Endothelial cell of umbilical vein (primary cell): ENCODE measurements at regions not wholly inside any gene's neighbourhood (a gene's known extent, or its start where the extent isn't known, plus 50 kb on each side); places are given as distances from the start of the nearest gene placed in this dataset.

Experiments
- BruUV-seq: library from RNA; stranded (reverse); fragments of 400-500 nt; replicated peaks from 2 replicates; lab custom pipeline; 2021; lab: Mats Ljungman, UMichigan
- CTCF ChIA-PET: fragments of 300-600, 350-600 bp; sonication (Branson Sonifier 250); formaldehyde crosslinking; loops from one replicate; lab custom pipeline; 2021; ENCODE audit warnings: antibody characterized with exemption, inconsistent platforms; lab: Charles Lee
- POLR2A ChIA-PET: fragments of 300-600, 350-600 bp; sonication (Branson Sonifier 250); formaldehyde crosslinking; loops from one replicate; lab custom pipeline; 2021; ENCODE audit warnings: antibody characterized with exemption, inconsistent platforms; lab: Charles Lee
- DNase-seq: peaks from one replicate; pipeline ENCODE4 v3.0.0-alpha.2; 2011; ENCODE audit warnings: low read depth, low spot score
- FAIRE-seq: peaks from 2 replicates; lab custom pipeline; 2011; peaks lifted over from hg19 to GRCh38; lab: Jason Lieb, UNC
- H2AFZ ChIP-seq: 2 replicates; pipeline ENCODE4 v1.6.0; 2012; ENCODE audit warnings: low read depth, low read length, control low read depth, inconsistent platforms
- H3K27ac ChIP-seq: 2 replicates; pipeline ENCODE4 v1.5.1; 2011; ENCODE audit warnings: low read depth, mild to moderate bottlenecking, control low read depth, low read length, moderate library complexity; ENCODE audit not compliant: insufficient read depth
- H3K27me3 ChIP-seq, 2 experiments: 2 replicates each; pipeline versions ENCODE4 v1.6.0 to v1.6.1; 2011; ENCODE audit warnings: low read length in 2 of 2, mixed read lengths in 1 of 2; ENCODE audit not compliant: control insufficient read depth in 2 of 2, insufficient read depth in 2 of 2
- H3K36me3 ChIP-seq, 2 experiments: 2 replicates in 1 of 2; 3 replicates in 1 of 2; pipeline ENCODE4 v1.5.1; 2011; ENCODE audit warnings: low read length in 2 of 2, mild to moderate bottlenecking in 1 of 2, moderate library complexity in 1 of 2; ENCODE audit not compliant: control insufficient read depth in 2 of 2, insufficient read depth in 2 of 2; ENCODE audit errors: extremely low read depth in 1 of 2
- H3K4me1 ChIP-seq: 3 replicates; pipeline ENCODE4 v1.5.1; 2011; ENCODE audit warnings: mild to moderate bottlenecking, low read length; ENCODE audit not compliant: control insufficient read depth, insufficient read depth; ENCODE audit errors: extremely low read depth
- H3K4me2 ChIP-seq: 2 replicates; pipeline ENCODE4 v1.6.1; 2011; ENCODE audit warnings: low read length, control low read depth, mixed read lengths; ENCODE audit not compliant: insufficient read depth
- H3K4me3 ChIP-seq, 3 experiments: fragments of 200-600 bp in 1 of 3; sonication (generic), shearing (Covaris generic) in 1 of 3; replicated peaks in 1 of 3; 2 replicates each; pipeline ENCODE4 v1.5.1; 2011 to 2016; ENCODE audit warnings: control low read depth in 3 of 3, low read length in 3 of 3, mild to moderate bottlenecking in 2 of 3, inconsistent platforms in 1 of 3, low read depth in 1 of 3, moderate library complexity in 1 of 3; ENCODE audit not compliant: insufficient read depth in 1 of 3
- H3K79me2 ChIP-seq: 2 replicates; pipeline ENCODE4 v1.6.0; 2012; ENCODE audit warnings: low read length, inconsistent platforms; ENCODE audit not compliant: control insufficient read depth, insufficient read depth
- H3K9ac ChIP-seq: replicated peaks from 2 replicates; pipeline ENCODE3; 2011; ENCODE audit warnings: low read length, control low read depth; ENCODE audit not compliant: insufficient read depth; ENCODE audit errors: extremely low read depth
- H3K9me1 ChIP-seq: replicated peaks from 3 replicates; pipeline ENCODE4 v1.6.0; 2011; ENCODE audit warnings: mild to moderate bottlenecking, low read length; ENCODE audit not compliant: control insufficient read depth, insufficient read depth; ENCODE audit errors: extremely low read depth
- H3K9me3 ChIP-seq: replicated peaks from 2 replicates; pipeline ENCODE4 v1.5.1; 2012; ENCODE audit warnings: low read length, inconsistent platforms; ENCODE audit not compliant: control insufficient read depth, insufficient read depth
- H4K20me1 ChIP-seq: replicated peaks from 2 replicates; pipeline ENCODE3; 2011; ENCODE audit warnings: mild to moderate bottlenecking, low read length; ENCODE audit not compliant: control insufficient read depth, insufficient read depth; ENCODE audit errors: extremely low read depth
- EZH2 ChIP-seq: IDR thresholded peaks from 2 replicates; pipeline ENCODE4 v1.6.1; 2012; ENCODE audit warnings: borderline replicate concordance, low read depth, mild to moderate bottlenecking, moderate library complexity, low read length, inconsistent platforms; ENCODE audit not compliant: severe bottlenecking
- FOS ChIP-seq: IDR thresholded peaks from 2 replicates; pipeline ENCODE4 v1.6.1; 2011; ENCODE audit warnings: mild to moderate bottlenecking, low read length, moderate library complexity, borderline replicate concordance; ENCODE audit not compliant: insufficient read depth
- GATA2 ChIP-seq: IDR thresholded peaks from 2 replicates; pipeline ENCODE4 v1.7.0; 2011; ENCODE audit warnings: low read depth, mild to moderate bottlenecking, moderate library complexity, mixed read lengths, low read length; ENCODE audit not compliant: insufficient read length, insufficient read depth
- JUN ChIP-seq: IDR thresholded peaks from 2 replicates; pipeline ENCODE4 v1.6.1; 2011; ENCODE audit warnings: borderline replicate concordance, low read depth; ENCODE audit not compliant: insufficient read length, insufficient read depth
- MAX ChIP-seq: IDR thresholded peaks from 2 replicates; pipeline ENCODE4 v1.6.1; 2011; ENCODE audit not compliant: insufficient read depth, insufficient read length
- MYC ChIP-seq: IDR thresholded peaks from one replicate; pipeline ENCODE4 v1.6.1; 2011; ENCODE audit warnings: mild to moderate bottlenecking, low read depth, low read length
- POLR2A ChIP-seq: IDR thresholded peaks from 2 replicates; pipeline ENCODE4 v1.6.1; 2012; ENCODE audit warnings: low read depth, mild to moderate bottlenecking, control low read depth, low read length
- POLR2AphosphoS5 ChIP-seq: IDR thresholded peaks from 2 replicates; pipeline ENCODE4 v1.6.1; 2012; ENCODE audit warnings: low read depth, mild to moderate bottlenecking, control low read depth, low read length, moderate library complexity; ENCODE audit not compliant: insufficient read depth
- dilution Hi-C: fragments of 300-500 bp; cut with MboI; formaldehyde crosslinking; loops from one replicate; pipeline ENCODE4 v1.15.0; 2019; ENCODE audit warnings: low sequenced_read_pairs; ENCODE audit not compliant: extremely low pct_ligation_motif_present
- intact Hi-C: fragments of 100-400 bp; cut with micrococcal nuclease; formaldehyde crosslinking; loops from one replicate; pipeline ENCODE4 v1.10.0; 2022
- TF ChIP-seq, protein P1 (sequence below), 2 donors: IDR thresholded peaks; 1 replicate in 1 of 2; 2 replicates in 1 of 2; pipeline ENCODE4 v1.5.1; 2011; ENCODE audit warnings: low read length in 2 of 2, mild to moderate bottlenecking in 2 of 2, moderate library complexity in 2 of 2, control low read depth in 1 of 2, inconsistent platforms in 1 of 2, low read depth in 1 of 2; ENCODE audit not compliant: insufficient read depth in 1 of 2; ENCODE audit errors: extremely low read depth in 1 of 2

GRCh38 chr10:76643511-76643911 is 994.1 kb downstream of the KCNMA1 start:
- intact Hi-C loops (no loop called here), dilution Hi-C loops (no loop called here)
- ChIA-PET POLR2A (no interaction called here), CTCF (no interaction called here)
- Histone ChIP-seq H3K9ac (no peak overlapping the region), H4K20me1 (no peaks in the 10 kb centered on the region), H2AFZ (no peak overlapping the region), H3K4me3 (no peak overlapping the region), H3K27me3 (no peaks in the 10 kb centered on the region), H3K4me2 (no peak overlapping the region), H3K4me1 (no peaks in the 10 kb centered on the region), H3K9me3 (no peaks in the 10 kb centered on the region), H3K9me1 (no peaks in the 10 kb centered on the region), H3K36me3 (no peaks in the 10 kb centered on the region), H3K79me2 (no peaks in the 10 kb centered on the region), H3K27ac (no peak overlapping the region)
- FAIRE-seq (no peak), DNase-seq (no peak)
- BruUV-seq = no TSS peak
- TF ChIP-seq POLR2AphosphoS5 (no peak), FOS (no peak), EZH2 (no peak), MYC (no peak), JUN (no peak), GATA2 (no peak), POLR2A (no peak), MAX (no peak)
- TF ChIP-seq, protein P1, sequence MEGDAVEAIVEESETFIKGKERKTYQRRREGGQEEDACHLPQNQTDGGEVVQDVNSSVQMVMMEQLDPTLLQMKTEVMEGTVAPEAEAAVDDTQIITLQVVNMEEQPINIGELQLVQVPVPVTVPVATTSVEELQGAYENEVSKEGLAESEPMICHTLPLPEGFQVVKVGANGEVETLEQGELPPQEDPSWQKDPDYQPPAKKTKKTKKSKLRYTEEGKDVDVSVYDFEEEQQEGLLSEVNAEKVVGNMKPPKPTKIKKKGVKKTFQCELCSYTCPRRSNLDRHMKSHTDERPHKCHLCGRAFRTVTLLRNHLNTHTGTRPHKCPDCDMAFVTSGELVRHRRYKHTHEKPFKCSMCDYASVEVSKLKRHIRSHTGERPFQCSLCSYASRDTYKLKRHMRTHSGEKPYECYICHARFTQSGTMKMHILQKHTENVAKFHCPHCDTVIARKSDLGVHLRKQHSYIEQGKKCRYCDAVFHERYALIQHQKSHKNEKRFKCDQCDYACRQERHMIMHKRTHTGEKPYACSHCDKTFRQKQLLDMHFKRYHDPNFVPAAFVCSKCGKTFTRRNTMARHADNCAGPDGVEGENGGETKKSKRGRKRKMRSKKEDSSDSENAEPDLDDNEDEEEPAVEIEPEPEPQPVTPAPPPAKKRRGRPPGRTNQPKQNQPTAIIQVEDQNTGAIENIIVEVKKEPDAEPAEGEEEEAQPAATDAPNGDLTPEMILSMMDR (IDR thresholded peaks at IDR 0.05; ENCODE audit: extremely low read depth in 1 of 2, insufficient read depth in 1 of 2, low read depth in 1 of 2, low read length in 2 of 2) = no peak
